SH-SY5Y (cell line): ENCODE measurements at regions not wholly inside any gene's neighbourhood (a gene's known extent, or its start where the extent isn't known, plus 50 kb on each side); places are given as distances from the start of the nearest gene placed in this dataset.

Experiments
- GATA2 ChIP-seq: IDR thresholded peaks from 2 replicates; pipeline ENCODE4 v1.6.1; 2011; ENCODE audit warnings: mild to moderate bottlenecking, low read depth, low read length
- GATA3 ChIP-seq: IDR thresholded peaks from 2 replicates; pipeline ENCODE4 v1.6.1; 2011; ENCODE audit warnings: low read depth, mild to moderate bottlenecking, low read length, moderate library complexity

DNA sequence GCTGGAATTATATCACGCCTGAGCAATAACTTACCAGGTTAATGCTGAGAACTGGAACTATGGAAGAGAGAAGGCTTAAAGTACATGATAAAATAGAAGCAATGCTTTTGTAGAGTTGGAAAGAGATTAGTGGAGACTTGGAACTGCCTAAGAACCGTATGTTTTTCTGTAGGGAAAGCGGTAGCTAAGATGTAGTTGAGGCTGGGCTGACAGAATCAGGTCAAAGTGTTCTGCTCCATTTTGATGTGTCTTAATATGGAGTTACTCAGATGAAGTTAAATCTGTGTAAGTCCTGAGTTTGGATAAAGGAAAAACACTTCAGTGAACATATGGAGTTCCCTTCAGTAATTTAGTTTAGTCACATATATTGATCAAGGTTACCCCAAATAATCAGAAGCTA, 860.9 kb upstream of the CXADR start:
- TF ChIP-seq GATA2 (no peak), GATA3 (no peak)
